ENCODE measurements at regions not wholly inside any gene's neighbourhood (a gene's known extent, or its start where the extent isn't known, plus 50 kb on each side); places are given as distances from the start of the nearest gene placed in this dataset.

DNA sequence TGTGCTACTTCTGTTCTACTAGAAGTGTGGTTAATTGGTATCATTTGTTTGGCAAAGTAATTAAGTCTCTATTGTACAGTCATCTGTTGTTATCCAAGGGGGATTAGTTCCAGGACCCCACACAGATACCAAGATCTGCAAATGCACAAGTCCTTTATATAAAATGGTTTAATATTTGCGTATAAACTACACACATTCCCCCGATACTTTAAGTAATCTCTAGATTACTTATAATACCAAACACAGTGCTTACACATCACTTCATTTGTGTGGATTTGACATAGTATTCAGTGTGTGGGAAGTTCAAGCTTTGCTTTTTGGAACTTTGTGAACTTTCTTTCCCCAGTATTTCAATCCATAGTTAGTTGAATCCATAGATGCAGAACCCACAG is 50.5 kb upstream of the ABI3BP start:
- H3K4me1 Mint-ChIP-seq (ENCODE audit: low read depth) = no peaks in the 10 kb centered on the region
- H3K27me3 Mint-ChIP-seq = peaks cover 13% of the 10 kb centered on the region
- no peak overlapping the region for H3K27ac Mint-ChIP-seq
- H3K36me3 Mint-ChIP-seq = no peaks in the 10 kb centered on the region
- H3K9me3 Mint-ChIP-seq (ENCODE audit: low read depth) = no peaks in the 10 kb centered on the region
- H3K4me3 Mint-ChIP-seq = no peak overlapping the region

DNA sequence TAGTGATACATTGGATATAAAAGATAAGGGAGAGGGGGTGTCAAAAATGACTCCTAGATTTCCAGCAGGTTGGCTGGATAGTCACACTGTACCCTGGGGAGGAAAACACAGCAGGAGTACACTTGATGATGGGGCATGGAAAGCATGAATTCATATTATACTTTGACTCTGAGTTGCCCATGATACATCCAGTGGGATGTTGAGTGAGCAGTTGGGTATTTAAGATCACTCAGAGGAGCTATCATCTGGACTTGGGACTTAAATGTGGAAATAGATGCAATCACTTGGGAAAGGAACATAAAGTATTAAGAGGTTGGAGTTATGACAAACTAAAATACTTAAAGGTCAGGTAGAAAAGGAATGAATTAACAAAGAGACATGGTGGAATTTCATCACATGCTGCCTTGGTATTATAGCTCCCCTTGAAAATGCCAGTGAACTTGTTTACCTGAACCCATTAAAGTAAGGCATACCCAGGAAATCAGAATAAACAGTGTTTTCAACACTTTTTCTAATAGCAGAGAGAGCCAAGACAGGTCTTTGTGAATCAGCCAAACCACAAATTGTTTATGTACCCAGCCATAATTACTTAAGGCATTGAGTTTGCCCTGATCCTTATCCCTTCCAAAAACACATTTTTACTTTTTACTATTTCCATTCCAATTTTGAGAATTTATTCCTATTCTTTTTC is 49.9 kb upstream of the ABI3BP start:
- no peaks in the 10 kb centered on the region for H3K9me3 Mint-ChIP-seq (ENCODE audit: low read depth)
- no peaks in the 10 kb centered on the region for H3K36me3 Mint-ChIP-seq
- H3K27me3 Mint-ChIP-seq = peaks cover 11% of the 10 kb centered on the region
- no peak overlapping the region for H3K27ac Mint-ChIP-seq
- H3K4me3 Mint-ChIP-seq = no peak overlapping the region
- H3K4me1 Mint-ChIP-seq (ENCODE audit: low read depth) = no peaks in the 10 kb centered on the region
